ENCODE measurements at regions not wholly inside any gene's neighbourhood (a gene's known extent, or its start where the extent isn't known, plus 50 kb on each side); places are given as distances from the start of the nearest gene placed in this dataset.

DNA sequence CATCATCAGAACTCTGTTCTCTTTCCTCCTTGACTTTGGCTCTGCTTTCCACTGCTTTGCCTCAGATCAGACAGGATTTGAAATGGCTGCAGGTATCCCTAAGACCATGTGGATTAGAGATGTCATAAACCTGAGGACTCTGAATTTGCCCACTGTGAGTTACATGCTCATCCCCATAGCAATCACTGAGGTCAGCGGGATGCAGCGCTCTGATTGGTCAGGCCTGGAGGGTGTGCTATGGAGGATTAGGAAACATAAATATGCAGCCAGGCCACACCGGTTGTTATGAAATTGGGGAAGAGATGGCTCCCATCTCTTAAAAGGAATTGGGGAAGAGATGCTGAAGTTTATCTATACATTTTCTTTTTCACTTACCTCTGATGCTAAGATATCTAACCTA, 73.7 kb upstream of the DNAJC10 start:
- 71 to 74% methylated on average over 3 of the region's 3 CpGs for WGBS, 2 donors
- Histone ChIP-seq H3K27me3 (no peaks in the 10 kb centered on the region), H3K27ac (no peak overlapping the region), H3K4me3 (no peak overlapping the region), H3K4me1 (no peaks in the 10 kb centered on the region), H3K9me3 (no peaks in the 10 kb centered on the region), H3K36me3 (no peaks in the 10 kb centered on the region)
- TF ChIP-seq EP300 (IDR thresholded peaks at IDR 0.05) = no peak
- no peak for TF ChIP-seq POLR2A (IDR thresholded peaks at IDR 0.05)
- TF ChIP-seq, protein P1, sequence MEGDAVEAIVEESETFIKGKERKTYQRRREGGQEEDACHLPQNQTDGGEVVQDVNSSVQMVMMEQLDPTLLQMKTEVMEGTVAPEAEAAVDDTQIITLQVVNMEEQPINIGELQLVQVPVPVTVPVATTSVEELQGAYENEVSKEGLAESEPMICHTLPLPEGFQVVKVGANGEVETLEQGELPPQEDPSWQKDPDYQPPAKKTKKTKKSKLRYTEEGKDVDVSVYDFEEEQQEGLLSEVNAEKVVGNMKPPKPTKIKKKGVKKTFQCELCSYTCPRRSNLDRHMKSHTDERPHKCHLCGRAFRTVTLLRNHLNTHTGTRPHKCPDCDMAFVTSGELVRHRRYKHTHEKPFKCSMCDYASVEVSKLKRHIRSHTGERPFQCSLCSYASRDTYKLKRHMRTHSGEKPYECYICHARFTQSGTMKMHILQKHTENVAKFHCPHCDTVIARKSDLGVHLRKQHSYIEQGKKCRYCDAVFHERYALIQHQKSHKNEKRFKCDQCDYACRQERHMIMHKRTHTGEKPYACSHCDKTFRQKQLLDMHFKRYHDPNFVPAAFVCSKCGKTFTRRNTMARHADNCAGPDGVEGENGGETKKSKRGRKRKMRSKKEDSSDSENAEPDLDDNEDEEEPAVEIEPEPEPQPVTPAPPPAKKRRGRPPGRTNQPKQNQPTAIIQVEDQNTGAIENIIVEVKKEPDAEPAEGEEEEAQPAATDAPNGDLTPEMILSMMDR (IDR thresholded peaks at IDR 0.05) = no peak
- DNase-seq (ENCODE audit: low spot score in 2 of 2) = peak; percentile 16 to 23

DNA sequence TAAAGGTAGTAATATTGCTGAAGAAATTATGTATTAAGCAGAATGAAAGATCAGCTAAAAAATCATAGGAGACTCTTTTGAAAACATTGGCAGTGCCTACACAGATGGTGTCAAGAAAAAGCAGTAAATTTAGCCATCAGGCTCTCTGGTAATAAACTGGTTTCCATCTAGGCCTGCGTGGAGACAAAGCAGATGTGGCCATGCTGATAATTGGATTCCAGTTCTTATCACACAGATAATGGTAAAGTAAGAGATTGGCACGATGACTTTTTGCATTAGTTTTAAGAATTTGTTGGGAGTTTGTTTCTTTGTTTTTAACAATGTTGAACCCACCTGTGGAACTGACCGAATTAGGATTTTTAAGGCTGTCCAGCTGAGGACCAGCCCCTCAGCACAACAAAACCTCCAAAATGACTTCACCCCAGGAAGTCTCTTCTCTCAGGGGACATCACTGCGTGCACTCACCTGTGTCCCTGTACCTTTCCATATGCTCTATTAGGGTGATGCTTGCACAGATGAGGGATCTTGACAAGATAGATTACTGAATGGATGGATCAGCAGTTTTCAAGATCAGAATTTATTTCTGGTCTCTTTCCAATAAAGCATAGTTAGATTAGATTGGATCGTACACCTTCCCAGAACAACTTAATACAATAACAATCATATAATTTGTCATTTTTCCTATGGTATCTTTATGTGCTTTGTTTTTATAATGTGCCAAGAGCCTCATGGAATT, 69.1 kb upstream of the DNAJC10 start:
- Histone ChIP-seq H3K4me1 (peaks cover 0 to 11% (median 0%) of the 10 kb centered on the region in 4 donors), H3K36me3 (no peaks in the 10 kb centered on the region), H3K27me3 (no peaks in the 10 kb centered on the region), H3K9me3 (no peaks in the 10 kb centered on the region), H3K27ac (no peak overlapping the region), H3K4me3 (no peak overlapping the region)
- WGBS, 2 donors = 89 to 92% methylated on average over 5 of the region's 5 CpGs
- no peak for DNase-seq (ENCODE audit: low spot score in 2 of 2)
- TF ChIP-seq EP300 (IDR thresholded peaks at IDR 0.05) (no peak), POLR2A (IDR thresholded peaks at IDR 0.05) (no peak)
- TF ChIP-seq, protein P1 (IDR thresholded peaks at IDR 0.05) = no peak

DNA sequence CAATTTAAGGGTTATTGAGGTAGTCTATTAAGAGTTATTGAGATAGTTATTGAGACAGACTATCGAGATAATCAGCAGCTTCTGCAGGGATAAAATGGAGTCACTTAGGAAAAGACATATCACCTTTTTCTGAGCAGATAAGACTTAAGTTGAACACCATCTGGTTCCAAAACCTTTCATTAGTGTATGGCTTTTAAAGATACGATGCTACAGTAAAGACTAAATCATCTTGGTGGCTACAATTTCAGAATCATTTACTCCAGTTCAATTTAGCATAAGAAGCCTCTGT, 68.6 kb upstream of the DNAJC10 start:
- no peak for DNase-seq (ENCODE audit: low spot score in 2 of 2)
- WGBS, 2 donors = 86 to 90% methylated on average over 2 of the region's 2 CpGs
- no peaks in the 10 kb centered on the region for H3K27me3 ChIP-seq
- peaks cover 0 to 11% (median 0%) of the 10 kb centered on the region in 4 donors for H3K4me1 ChIP-seq
- no peak overlapping the region for H3K27ac ChIP-seq
- H3K36me3 ChIP-seq = no peaks in the 10 kb centered on the region
- H3K9me3 ChIP-seq = no peaks in the 10 kb centered on the region
- TF ChIP-seq, protein P1 (IDR thresholded peaks at IDR 0.05) = no peak
- TF ChIP-seq POLR2A (IDR thresholded peaks at IDR 0.05) = no peak
- TF ChIP-seq EP300 (IDR thresholded peaks at IDR 0.05) = no peak
- H3K4me3 ChIP-seq = no peak overlapping the region

GRCh38 chr2:182649316-182649715, 66.7 kb upstream of the DNAJC10 start:
- no peaks in the 10 kb centered on the region for H3K27me3 ChIP-seq
- WGBS, 2 donors = 67 to 68% methylated on average over 6 of the region's 6 CpGs
- H3K36me3 ChIP-seq = no peaks in the 10 kb centered on the region
- no peaks in the 10 kb centered on the region for H3K9me3 ChIP-seq
- no peak overlapping the region for H3K27ac ChIP-seq
- H3K4me3 ChIP-seq = no peak overlapping the region
- TF ChIP-seq POLR2A (IDR thresholded peaks at IDR 0.05) = no peak
- no peak for TF ChIP-seq EP300 (IDR thresholded peaks at IDR 0.05)
- TF ChIP-seq, protein P1 (IDR thresholded peaks at IDR 0.05) = no peak
- H3K4me1 ChIP-seq = peaks cover 0 to 11% (median 0%) of the 10 kb centered on the region in 4 donors
- DNase-seq (ENCODE audit: low spot score in 2 of 2) = no peak

DNA sequence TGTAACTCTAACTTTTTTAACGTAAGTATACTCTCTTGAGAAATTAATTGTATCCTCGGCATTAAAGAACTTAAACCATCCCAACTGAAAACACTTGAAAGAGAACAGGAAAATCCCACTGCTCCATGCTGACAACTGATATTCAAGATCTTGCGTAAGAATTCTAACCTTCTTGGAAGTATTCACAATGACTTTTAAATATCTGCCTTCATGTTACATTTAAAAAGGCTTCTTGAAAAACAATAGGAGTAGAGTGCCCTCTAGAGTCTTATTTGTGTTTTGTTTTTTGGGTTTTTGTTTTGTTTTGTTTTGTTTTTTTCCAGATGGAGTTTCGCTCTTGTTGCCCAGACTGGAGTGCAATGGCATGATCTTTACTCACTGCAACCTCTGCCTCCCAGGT, 65.4 kb upstream of the DNAJC10 start:
- no peak overlapping the region for H3K27ac ChIP-seq
- no peaks in the 10 kb centered on the region for H3K9me3 ChIP-seq
- TF ChIP-seq EP300 (IDR thresholded peaks at IDR 0.05) = no peak
- no peak for TF ChIP-seq POLR2A (IDR thresholded peaks at IDR 0.05)
- TF ChIP-seq, protein P1 (IDR thresholded peaks at IDR 0.05) = peak; percentile 29 to 65 (median 50)
- no peak for DNase-seq (ENCODE audit: low spot score in 2 of 2)
- H3K27me3 ChIP-seq = no peaks in the 10 kb centered on the region
- no peaks in the 10 kb centered on the region for H3K36me3 ChIP-seq
- peaks cover 0 to 11% (median 0%) of the 10 kb centered on the region in 4 donors for H3K4me1 ChIP-seq
- WGBS, 2 donors = 33 to 41% methylated on average over 4 of the region's 4 CpGs
- no peak overlapping the region for H3K4me3 ChIP-seq

Measured in tibial nerve (tissue), 4 donors.